Endothelial cell of umbilical vein (primary cell): ENCODE measurements at regions not wholly inside any gene's neighbourhood (a gene's known extent, or its start where the extent isn't known, plus 50 kb on each side); places are given as distances from the start of the nearest gene placed in this dataset.

ENCODE experiments used
- BruUV-seq: library from RNA; stranded (reverse); fragments of 400-500 nt; replicated peaks from 2 replicates; lab custom pipeline; 2021; lab: Mats Ljungman, UMichigan
- CTCF ChIA-PET: fragments of 300-600, 350-600 bp; sonication (Branson Sonifier 250); formaldehyde crosslinking; loops from one replicate; lab custom pipeline; 2021; ENCODE audit warnings: antibody characterized with exemption, inconsistent platforms; lab: Charles Lee
- POLR2A ChIA-PET: fragments of 300-600, 350-600 bp; sonication (Branson Sonifier 250); formaldehyde crosslinking; loops from one replicate; lab custom pipeline; 2021; ENCODE audit warnings: antibody characterized with exemption, inconsistent platforms; lab: Charles Lee
- DNase-seq: peaks from one replicate; pipeline ENCODE4 v3.0.0-alpha.2; 2011; ENCODE audit warnings: low read depth, low spot score
- FAIRE-seq: peaks from 2 replicates; lab custom pipeline; 2011; peaks lifted over from hg19 to GRCh38; lab: Jason Lieb, UNC
- H2AFZ ChIP-seq: 2 replicates; pipeline ENCODE4 v1.6.0; 2012; ENCODE audit warnings: low read depth, low read length, control low read depth, inconsistent platforms
- H3K27ac ChIP-seq: 2 replicates; pipeline ENCODE4 v1.5.1; 2011; ENCODE audit warnings: low read depth, mild to moderate bottlenecking, control low read depth, low read length, moderate library complexity; ENCODE audit not compliant: insufficient read depth
- H3K27me3 ChIP-seq, 2 experiments: 2 replicates each; pipeline versions ENCODE4 v1.6.0 to v1.6.1; 2011; ENCODE audit warnings: low read length in 2 of 2, mixed read lengths in 1 of 2; ENCODE audit not compliant: control insufficient read depth in 2 of 2, insufficient read depth in 2 of 2
- H3K36me3 ChIP-seq, 2 experiments: 2 replicates in 1 of 2; 3 replicates in 1 of 2; pipeline ENCODE4 v1.5.1; 2011; ENCODE audit warnings: low read length in 2 of 2, mild to moderate bottlenecking in 1 of 2, moderate library complexity in 1 of 2; ENCODE audit not compliant: control insufficient read depth in 2 of 2, insufficient read depth in 2 of 2; ENCODE audit errors: extremely low read depth in 1 of 2
- H3K4me1 ChIP-seq: 3 replicates; pipeline ENCODE4 v1.5.1; 2011; ENCODE audit warnings: mild to moderate bottlenecking, low read length; ENCODE audit not compliant: control insufficient read depth, insufficient read depth; ENCODE audit errors: extremely low read depth
- H3K4me2 ChIP-seq: 2 replicates; pipeline ENCODE4 v1.6.1; 2011; ENCODE audit warnings: low read length, control low read depth, mixed read lengths; ENCODE audit not compliant: insufficient read depth
- H3K4me3 ChIP-seq, 3 experiments: fragments of 200-600 bp in 1 of 3; sonication (generic), shearing (Covaris generic) in 1 of 3; replicated peaks in 1 of 3; 2 replicates each; pipeline ENCODE4 v1.5.1; 2011 to 2016; ENCODE audit warnings: control low read depth in 3 of 3, low read length in 3 of 3, mild to moderate bottlenecking in 2 of 3, inconsistent platforms in 1 of 3, low read depth in 1 of 3, moderate library complexity in 1 of 3; ENCODE audit not compliant: insufficient read depth in 1 of 3
- H3K79me2 ChIP-seq: 2 replicates; pipeline ENCODE4 v1.6.0; 2012; ENCODE audit warnings: low read length, inconsistent platforms; ENCODE audit not compliant: control insufficient read depth, insufficient read depth
- H3K9ac ChIP-seq: replicated peaks from 2 replicates; pipeline ENCODE3; 2011; ENCODE audit warnings: low read length, control low read depth; ENCODE audit not compliant: insufficient read depth; ENCODE audit errors: extremely low read depth
- H3K9me1 ChIP-seq: replicated peaks from 3 replicates; pipeline ENCODE4 v1.6.0; 2011; ENCODE audit warnings: mild to moderate bottlenecking, low read length; ENCODE audit not compliant: control insufficient read depth, insufficient read depth; ENCODE audit errors: extremely low read depth
- H3K9me3 ChIP-seq: replicated peaks from 2 replicates; pipeline ENCODE4 v1.5.1; 2012; ENCODE audit warnings: low read length, inconsistent platforms; ENCODE audit not compliant: control insufficient read depth, insufficient read depth
- H4K20me1 ChIP-seq: replicated peaks from 2 replicates; pipeline ENCODE3; 2011; ENCODE audit warnings: mild to moderate bottlenecking, low read length; ENCODE audit not compliant: control insufficient read depth, insufficient read depth; ENCODE audit errors: extremely low read depth
- EZH2 ChIP-seq: IDR thresholded peaks from 2 replicates; pipeline ENCODE4 v1.6.1; 2012; ENCODE audit warnings: borderline replicate concordance, low read depth, mild to moderate bottlenecking, moderate library complexity, low read length, inconsistent platforms; ENCODE audit not compliant: severe bottlenecking
- FOS ChIP-seq: IDR thresholded peaks from 2 replicates; pipeline ENCODE4 v1.6.1; 2011; ENCODE audit warnings: mild to moderate bottlenecking, low read length, moderate library complexity, borderline replicate concordance; ENCODE audit not compliant: insufficient read depth
- GATA2 ChIP-seq: IDR thresholded peaks from 2 replicates; pipeline ENCODE4 v1.7.0; 2011; ENCODE audit warnings: low read depth, mild to moderate bottlenecking, moderate library complexity, mixed read lengths, low read length; ENCODE audit not compliant: insufficient read length, insufficient read depth
- JUN ChIP-seq: IDR thresholded peaks from 2 replicates; pipeline ENCODE4 v1.6.1; 2011; ENCODE audit warnings: borderline replicate concordance, low read depth; ENCODE audit not compliant: insufficient read length, insufficient read depth
- MYC ChIP-seq: IDR thresholded peaks from one replicate; pipeline ENCODE4 v1.6.1; 2011; ENCODE audit warnings: mild to moderate bottlenecking, low read depth, low read length
- POLR2A ChIP-seq: IDR thresholded peaks from 2 replicates; pipeline ENCODE4 v1.6.1; 2012; ENCODE audit warnings: low read depth, mild to moderate bottlenecking, control low read depth, low read length
- POLR2AphosphoS5 ChIP-seq: IDR thresholded peaks from 2 replicates; pipeline ENCODE4 v1.6.1; 2012; ENCODE audit warnings: low read depth, mild to moderate bottlenecking, control low read depth, low read length, moderate library complexity; ENCODE audit not compliant: insufficient read depth
- dilution Hi-C: fragments of 300-500 bp; cut with MboI; formaldehyde crosslinking; loops from one replicate; pipeline ENCODE4 v1.15.0; 2019; ENCODE audit warnings: low sequenced_read_pairs; ENCODE audit not compliant: extremely low pct_ligation_motif_present
- intact Hi-C: fragments of 100-400 bp; cut with micrococcal nuclease; formaldehyde crosslinking; loops from one replicate; pipeline ENCODE4 v1.10.0; 2022
- TF ChIP-seq, protein P1 (sequence below), 2 donors: IDR thresholded peaks; 1 replicate in 1 of 2; 2 replicates in 1 of 2; pipeline ENCODE4 v1.5.1; 2011; ENCODE audit warnings: low read length in 2 of 2, mild to moderate bottlenecking in 2 of 2, moderate library complexity in 2 of 2, control low read depth in 1 of 2, inconsistent platforms in 1 of 2, low read depth in 1 of 2; ENCODE audit not compliant: insufficient read depth in 1 of 2; ENCODE audit errors: extremely low read depth in 1 of 2
- TF ChIP-seq, protein P2 (sequence below): IDR thresholded peaks from 2 replicates; pipeline ENCODE4 v1.6.1; 2011; ENCODE audit not compliant: insufficient read depth, insufficient read length

DNA sequence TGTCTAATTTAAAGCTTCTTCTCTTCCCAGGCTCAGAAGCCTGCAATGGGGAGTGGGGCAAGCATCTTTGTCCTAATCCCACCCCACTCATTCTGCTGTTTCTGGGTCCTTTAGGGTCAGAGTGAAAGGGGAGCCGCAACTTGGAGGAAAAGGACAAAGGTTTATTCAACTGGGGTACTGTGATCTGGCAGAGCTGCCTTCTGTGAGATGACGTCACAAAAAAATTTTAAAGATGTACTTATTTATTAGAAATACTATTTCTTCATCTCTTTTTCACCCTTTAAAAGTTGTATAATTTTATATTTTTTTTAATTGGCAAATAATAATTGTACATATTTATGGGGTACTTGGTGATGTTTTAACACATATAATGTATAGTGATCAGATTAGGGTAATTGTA is 302.6 kb downstream of the TDRD3 start:
- intact Hi-C loops = no loop called here

More for the DNA sequence above, 302.6 kb downstream of the TDRD3 start:
- no TSS peak for BruUV-seq
- Histone ChIP-seq H3K27ac (no peak overlapping the region), H3K27me3 (peaks cover 0 to 2% of the 10 kb centered on the region in 2 experiments), H3K4me1 (no peaks in the 10 kb centered on the region), H4K20me1 (no peaks in the 10 kb centered on the region), H3K9ac (no peak overlapping the region), H3K79me2 (no peaks in the 10 kb centered on the region), H3K9me1 (no peaks in the 10 kb centered on the region), H3K9me3 (no peaks in the 10 kb centered on the region), H2AFZ (no peak overlapping the region), H3K36me3 (no peaks in the 10 kb centered on the region), H3K4me2 (no peak overlapping the region), H3K4me3 (no peak overlapping the region)
- no peak for FAIRE-seq
- dilution Hi-C loops = no loop called here
- ChIA-PET POLR2A (no interaction called here), CTCF (no interaction called here)
- TF ChIP-seq GATA2 (no peak), EZH2 (no peak), POLR2A (no peak), JUN (no peak), POLR2AphosphoS5 (no peak), FOS (no peak), MYC (no peak)
- TF ChIP-seq, protein P1, sequence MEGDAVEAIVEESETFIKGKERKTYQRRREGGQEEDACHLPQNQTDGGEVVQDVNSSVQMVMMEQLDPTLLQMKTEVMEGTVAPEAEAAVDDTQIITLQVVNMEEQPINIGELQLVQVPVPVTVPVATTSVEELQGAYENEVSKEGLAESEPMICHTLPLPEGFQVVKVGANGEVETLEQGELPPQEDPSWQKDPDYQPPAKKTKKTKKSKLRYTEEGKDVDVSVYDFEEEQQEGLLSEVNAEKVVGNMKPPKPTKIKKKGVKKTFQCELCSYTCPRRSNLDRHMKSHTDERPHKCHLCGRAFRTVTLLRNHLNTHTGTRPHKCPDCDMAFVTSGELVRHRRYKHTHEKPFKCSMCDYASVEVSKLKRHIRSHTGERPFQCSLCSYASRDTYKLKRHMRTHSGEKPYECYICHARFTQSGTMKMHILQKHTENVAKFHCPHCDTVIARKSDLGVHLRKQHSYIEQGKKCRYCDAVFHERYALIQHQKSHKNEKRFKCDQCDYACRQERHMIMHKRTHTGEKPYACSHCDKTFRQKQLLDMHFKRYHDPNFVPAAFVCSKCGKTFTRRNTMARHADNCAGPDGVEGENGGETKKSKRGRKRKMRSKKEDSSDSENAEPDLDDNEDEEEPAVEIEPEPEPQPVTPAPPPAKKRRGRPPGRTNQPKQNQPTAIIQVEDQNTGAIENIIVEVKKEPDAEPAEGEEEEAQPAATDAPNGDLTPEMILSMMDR (IDR thresholded peaks at IDR 0.05; ENCODE audit: extremely low read depth in 1 of 2, insufficient read depth in 1 of 2, low read depth in 1 of 2, low read length in 2 of 2) = no peak
- TF ChIP-seq, protein P2, sequence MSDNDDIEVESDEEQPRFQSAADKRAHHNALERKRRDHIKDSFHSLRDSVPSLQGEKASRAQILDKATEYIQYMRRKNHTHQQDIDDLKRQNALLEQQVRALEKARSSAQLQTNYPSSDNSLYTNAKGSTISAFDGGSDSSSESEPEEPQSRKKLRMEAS = no peak
- no peak for DNase-seq
